Panc1 (cell line): ENCODE measurements at regions not wholly inside any gene's neighbourhood (a gene's known extent, or its start where the extent isn't known, plus 50 kb on each side); places are given as distances from the start of the nearest gene placed in this dataset.

ENCODE experiments used
- ATAC-seq: fragments of 200-7000 bp; cut with Tn5 transposase; 2 replicates; pipeline ENCODE4 v1.9.1; 2020; ENCODE audit warnings: mild to moderate bottlenecking, moderate library complexity
- BruUV-seq: library from RNA; stranded (reverse); fragments of 400-500 nt; replicated peaks from 2 replicates; lab custom pipeline; 2021; lab: Mats Ljungman, UMichigan
- CTCF ChIA-PET: fragments of 300-600 bp; sonication (Branson Sonifier 250); formaldehyde crosslinking; loops from one replicate; lab custom pipeline; 2022; ENCODE audit warnings: antibody characterized with exemption; lab: Charles Lee
- POLR2A ChIA-PET: fragments of 300-600 bp; sonication (Branson Sonifier 250); formaldehyde crosslinking; loops from one replicate; lab custom pipeline; 2022; ENCODE audit warnings: antibody characterized with exemption; lab: Charles Lee
- DNase-seq: peaks from one replicate; pipeline ENCODE4 v3.0.0-alpha.2; 2010; ENCODE audit warnings: low read depth, low spot score
- H3K27ac ChIP-seq: 2 replicates; pipeline ENCODE4 v1.5.1; 2011; ENCODE audit warnings: mild to moderate bottlenecking, low read length, inconsistent platforms
- H3K27me3 ChIP-seq: fragments of 200-500 bp; sonication (Bioruptor generic); 2 replicates; pipeline ENCODE4 v1.6.0; 2014; ENCODE audit warnings: low read length, inconsistent platforms; ENCODE audit not compliant: control insufficient read depth, insufficient read depth
- H3K36me3 ChIP-seq: fragments of 200-500 bp; sonication (Bioruptor generic); 2 replicates; pipeline ENCODE4 v1.5.1; 2014; ENCODE audit warnings: inconsistent platforms, mild to moderate bottlenecking, low read length, moderate library complexity; ENCODE audit not compliant: control insufficient read depth, insufficient read depth
- H3K4me1 ChIP-seq: 2 replicates; pipeline ENCODE4 v1.5.1; 2011; ENCODE audit warnings: inconsistent platforms, mild to moderate bottlenecking, low read length, moderate library complexity; ENCODE audit not compliant: control insufficient read depth, insufficient read depth
- H3K4me3 ChIP-seq, 2 experiments: 2 replicates each; pipeline ENCODE4 v1.5.1; 2011 to 2012; ENCODE audit warnings: low read depth in 2 of 2, low read length in 2 of 2, mild to moderate bottlenecking in 2 of 2, inconsistent platforms in 1 of 2, moderate library complexity in 1 of 2
- H3K9me3 ChIP-seq: fragments of 200-500 bp; sonication (Bioruptor generic); 2 replicates; pipeline ENCODE4 v1.5.1; 2014; ENCODE audit warnings: low read depth, mild to moderate bottlenecking, inconsistent platforms, low read length, moderate library complexity; ENCODE audit not compliant: control insufficient read depth, insufficient read depth
- CTCF ChIP-seq: fragments of 450-650 bp; IDR thresholded peaks from 2 replicates; pipeline ENCODE4 v1.5.1; 2017; ENCODE audit warnings: mild to moderate bottlenecking
- POLR2AphosphoS5 ChIP-seq: IDR thresholded peaks from 2 replicates; pipeline ENCODE4 v1.6.1; 2012; ENCODE audit warnings: mild to moderate bottlenecking, low read depth, low read length, moderate library complexity
- REST ChIP-seq, 2 experiments: IDR thresholded peaks; 2 replicates each; pipeline ENCODE4 v1.6.1; 2011 to 2012; ENCODE audit warnings: low read depth in 2 of 2, control low read depth in 1 of 2, low read length in 1 of 2, mild to moderate bottlenecking in 1 of 2, moderate library complexity in 1 of 2; ENCODE audit not compliant: insufficient read depth in 1 of 2
- SIN3A ChIP-seq: IDR thresholded peaks from 2 replicates; pipeline ENCODE4 v1.6.1; 2012; ENCODE audit warnings: low read depth, mild to moderate bottlenecking, low read length, moderate library complexity, borderline replicate concordance; ENCODE audit not compliant: insufficient read depth
- TCF7L2 ChIP-seq: IDR thresholded peaks from 2 replicates; pipeline ENCODE4 v1.6.1; 2011; ENCODE audit warnings: mild to moderate bottlenecking, low read depth, low read length, inconsistent platforms
- in situ Hi-C: cut with HindIII; loops from 2 replicates; pipeline ENCODE4 v1.10.0; 2016; ENCODE audit warnings: low sequenced_read_pairs, low pct_unique_long_range_greater_than_20kb
- intact Hi-C: fragments of 100-400 bp; cut with micrococcal nuclease; formaldehyde crosslinking; loops from one replicate; pipeline ENCODE4 v1.10.0; 2022; ENCODE audit not compliant: unreplicated experiment

GRCh38 chrX:148133105-148133725 lies 152.1 kb downstream of the FMR1NB start:
- intact Hi-C loops = loop anchor here (5.0 kb wide), 1 partner anchor 1154 kb away; no protein-coding TSS in a partner anchor
- ATAC-seq = no peak
- CTCF ChIA-PET = no interaction called here

GRCh38 chrX:148134578-148134977 lies 153.4 kb downstream of the FMR1NB start:
- ChIA-PET POLR2A (no interaction called here), CTCF (no interaction called here)
- Histone ChIP-seq H3K27ac (no peak overlapping the region), H3K36me3 (no peaks in the 10 kb centered on the region), H3K4me1 (no peaks in the 10 kb centered on the region), H3K9me3 (no peaks in the 10 kb centered on the region), H3K27me3 (no peaks in the 10 kb centered on the region), H3K4me3 (no peak overlapping the region)
- intact Hi-C loops (loop anchor here (5.0 kb wide), 1 partner anchor 1153 kb away; no protein-coding TSS in a partner anchor), in situ Hi-C loops (no loop called here)
- no peak for DNase-seq
- TF ChIP-seq POLR2AphosphoS5 = no peak
- no peak for TF ChIP-seq CTCF
- no peak for TF ChIP-seq REST (IDR thresholded peaks at IDR 0.05; ENCODE audit: insufficient read depth in 1 of 2, low read depth in 2 of 2, low read length in 1 of 2)
- TF ChIP-seq TCF7L2 = no peak
- no peak for TF ChIP-seq SIN3A
- no TSS peak for BruUV-seq
- no peak for ATAC-seq

More at GRCh38 chrX:148133105-148133725, 152.1 kb downstream of the FMR1NB start:
- DNase-seq = no peak
- Histone ChIP-seq H3K36me3 (no peaks in the 10 kb centered on the region), H3K27ac (no peak overlapping the region), H3K4me1 (no peaks in the 10 kb centered on the region), H3K4me3 (no peak overlapping the region), H3K27me3 (no peaks in the 10 kb centered on the region), H3K9me3 (no peaks in the 10 kb centered on the region)
- in situ Hi-C loops = no loop called here
- POLR2A ChIA-PET = no interaction called here
- TF ChIP-seq REST (IDR thresholded peaks at IDR 0.05; ENCODE audit: insufficient read depth in 1 of 2, low read depth in 2 of 2, low read length in 1 of 2) (no peak), CTCF (peak; percentile 18; the same call in 1 of the 2 replicates)
- BruUV-seq = no TSS peak
